Omental fat pad (tissue), 3 donors: ENCODE measurements at regions not wholly inside any gene's neighbourhood (a gene's known extent, or its start where the extent isn't known, plus 50 kb on each side); places are given as distances from the start of the nearest gene placed in this dataset.

Experiments used
- ATAC-seq: fragments of 150-250 bp; one replicate; pipeline ENCODE4 v1.9.1; 2016; ENCODE audit warnings: mild to moderate bottlenecking, moderate library complexity; ENCODE audit not compliant: low FRiP score
- DNase-seq: peaks from one replicate; pipeline ENCODE4 v3.0.0-alpha.2; 2019; ENCODE audit warnings: low spot score
- CTCF ChIP-seq, 3 donors: fragments of 450-650 bp; IDR thresholded peaks; one replicate each; pipeline ENCODE4 v1.5.1; 2016 to 2017; ENCODE audit warnings: antibody characterized with exemption in 3 of 3, mild to moderate bottlenecking in 3 of 3, moderate library complexity in 2 of 3

GRCh38 chr12:65595016-65595560 is 229.2 kb upstream of the HMGA2 start:
- ATAC-seq (no peak), DNase-seq (no peak)
- no peak for TF ChIP-seq CTCF (IDR thresholded peaks at IDR 0.05)

GRCh38 chr12:65596514-65597091 is 227.7 kb upstream of the HMGA2 start:
- ATAC-seq (no peak), DNase-seq (no peak)
- TF ChIP-seq CTCF (IDR thresholded peaks at IDR 0.05), result no peak

- TF ChIP-seq CTCF (IDR thresholded peaks at IDR 0.05), result no peak
- no peak for DNase-seq
- ATAC-seq, result no peak
Measured at GRCh38 chr12:65597527-65597926, 226.8 kb upstream of the HMGA2 start.

- no peak for TF ChIP-seq CTCF (IDR thresholded peaks at IDR 0.05)
- no peak for ATAC-seq
- DNase-seq, result no peak
Measured at GRCh38 chr12:65598688-65599087, 225.6 kb upstream of the HMGA2 start.

- DNase-seq, result no peak
Measured at GRCh38 chr12:65602253-65602609, 222.1 kb upstream of the HMGA2 start.

GRCh38 chr12:65602610-65603295 is 221.5 kb upstream of the HMGA2 start:
- TF ChIP-seq CTCF (IDR thresholded peaks at IDR 0.05), result no peak
- DNase-seq (peak; percentile 51), ATAC-seq (peak; percentile 94)

More at GRCh38 chr12:65602253-65602609, 222.1 kb upstream of the HMGA2 start:
- no peak for TF ChIP-seq CTCF (IDR thresholded peaks at IDR 0.05)
- ATAC-seq, result no peak
